ENCODE measurements at regions not wholly inside any gene's neighbourhood (a gene's known extent, or its start where the extent isn't known, plus 50 kb on each side); places are given as distances from the start of the nearest gene placed in this dataset.

DNA sequence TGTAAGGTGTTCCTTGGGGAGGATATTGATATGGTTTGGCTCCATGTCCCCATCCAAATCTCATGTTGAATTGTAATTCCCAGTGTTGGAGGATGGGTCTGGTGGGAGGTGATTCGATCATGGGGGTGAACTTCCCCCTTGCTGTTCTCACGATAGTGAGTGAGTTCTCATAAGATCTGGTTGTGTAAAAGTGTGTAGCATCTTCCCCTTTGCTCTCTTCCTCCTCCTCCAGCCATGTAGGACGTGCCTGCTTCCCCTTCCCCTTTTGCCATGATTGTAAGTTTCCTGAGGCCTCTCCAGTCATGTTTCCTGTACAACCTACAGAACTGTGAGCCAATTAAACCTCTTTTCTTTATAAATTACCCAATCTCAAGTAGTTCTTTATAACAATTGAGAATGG lies 458.7 kb downstream of the LPIN1 start:
- TF ChIP-seq, protein P1, sequence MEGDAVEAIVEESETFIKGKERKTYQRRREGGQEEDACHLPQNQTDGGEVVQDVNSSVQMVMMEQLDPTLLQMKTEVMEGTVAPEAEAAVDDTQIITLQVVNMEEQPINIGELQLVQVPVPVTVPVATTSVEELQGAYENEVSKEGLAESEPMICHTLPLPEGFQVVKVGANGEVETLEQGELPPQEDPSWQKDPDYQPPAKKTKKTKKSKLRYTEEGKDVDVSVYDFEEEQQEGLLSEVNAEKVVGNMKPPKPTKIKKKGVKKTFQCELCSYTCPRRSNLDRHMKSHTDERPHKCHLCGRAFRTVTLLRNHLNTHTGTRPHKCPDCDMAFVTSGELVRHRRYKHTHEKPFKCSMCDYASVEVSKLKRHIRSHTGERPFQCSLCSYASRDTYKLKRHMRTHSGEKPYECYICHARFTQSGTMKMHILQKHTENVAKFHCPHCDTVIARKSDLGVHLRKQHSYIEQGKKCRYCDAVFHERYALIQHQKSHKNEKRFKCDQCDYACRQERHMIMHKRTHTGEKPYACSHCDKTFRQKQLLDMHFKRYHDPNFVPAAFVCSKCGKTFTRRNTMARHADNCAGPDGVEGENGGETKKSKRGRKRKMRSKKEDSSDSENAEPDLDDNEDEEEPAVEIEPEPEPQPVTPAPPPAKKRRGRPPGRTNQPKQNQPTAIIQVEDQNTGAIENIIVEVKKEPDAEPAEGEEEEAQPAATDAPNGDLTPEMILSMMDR (IDR thresholded peaks at IDR 0.05), result no peak
- Mint-ChIP-seq H3K27me3 (ENCODE audit: insufficient read depth) (peaks cover 3% of the 10 kb centered on the region), H3K4me1 (ENCODE audit: low read depth) (peaks cover 35% of the 10 kb centered on the region), H3K9me3 (no peaks in the 10 kb centered on the region), H3K4me3 (no peak overlapping the region), H3K36me3 (ENCODE audit: low read depth) (no peaks in the 10 kb centered on the region), H3K27ac (no peak overlapping the region)
- DNase-seq, result no peak

DNA sequence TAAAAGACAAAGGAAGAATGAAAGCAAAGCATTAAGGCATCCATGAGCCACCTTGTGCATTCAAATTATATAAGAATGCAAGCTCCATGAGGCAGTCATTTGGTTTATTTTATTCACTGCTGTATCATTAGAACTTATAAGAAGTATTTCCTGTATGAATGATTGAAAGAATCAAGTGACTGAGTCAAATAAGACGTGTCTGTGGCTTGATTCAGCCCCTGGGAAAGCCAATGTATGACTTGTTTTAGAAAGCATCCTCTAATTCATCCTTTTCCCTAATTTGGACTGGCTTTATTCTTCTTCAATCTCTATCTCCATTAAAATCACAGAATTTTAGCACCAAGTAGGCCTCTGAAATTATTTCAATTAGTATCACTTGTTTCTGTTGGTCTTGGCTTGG lies 461.1 kb downstream of the LPIN1 start:
- Mint-ChIP-seq H3K9me3 (no peaks in the 10 kb centered on the region), H3K27ac (no peak overlapping the region), H3K4me3 (no peak overlapping the region), H3K27me3 (ENCODE audit: insufficient read depth) (peaks cover 6% of the 10 kb centered on the region), H3K4me1 (ENCODE audit: low read depth) (peaks cover 24% of the 10 kb centered on the region), H3K36me3 (ENCODE audit: low read depth) (no peaks in the 10 kb centered on the region)
- DNase-seq, result no peak
- TF ChIP-seq, protein P1 (IDR thresholded peaks at IDR 0.05), result no peak

DNA sequence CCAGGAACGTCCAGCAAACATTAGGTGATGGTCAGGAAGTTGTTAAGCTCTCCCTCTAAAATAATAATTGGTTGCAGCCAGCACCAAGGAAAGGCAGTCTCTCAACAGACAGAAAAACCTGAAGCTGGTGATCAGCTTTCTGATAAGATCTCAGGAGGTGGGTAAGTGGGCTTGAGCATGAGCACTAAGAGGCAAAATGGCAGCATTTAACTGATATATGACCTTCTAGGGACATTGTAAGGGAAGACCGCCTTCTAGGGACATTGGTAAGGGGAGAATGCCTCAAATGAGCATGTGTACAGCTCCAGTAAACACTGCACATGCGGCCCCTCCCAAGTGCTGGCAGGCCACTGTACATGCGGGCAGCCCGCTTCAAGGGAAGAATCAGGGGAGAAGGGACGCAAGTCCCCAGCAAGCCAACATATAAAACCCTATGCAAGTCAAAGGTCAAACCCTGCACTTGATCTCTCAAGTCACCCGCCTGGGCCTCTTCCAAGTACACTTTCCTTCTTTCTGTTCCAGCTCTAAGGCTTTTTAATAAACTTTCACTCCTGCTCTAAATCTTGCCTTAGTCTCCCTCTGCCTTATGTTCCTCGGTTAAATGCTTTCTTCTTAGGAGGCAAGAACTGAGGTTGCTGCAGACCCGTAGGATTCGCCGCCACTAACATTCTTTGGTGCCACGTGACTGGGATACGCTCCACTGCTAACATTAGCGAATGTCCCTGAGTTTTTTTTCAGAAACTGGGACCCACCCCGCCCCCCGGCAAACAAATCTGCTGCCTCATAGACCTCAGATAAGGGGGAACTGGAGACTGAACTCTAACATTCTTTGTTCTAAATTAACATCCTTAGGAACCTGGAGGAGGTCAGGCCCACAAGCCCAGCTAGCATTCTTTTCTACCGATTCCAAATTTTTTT lies 463.8 kb downstream of the LPIN1 start:
- no peak for DNase-seq
- TF ChIP-seq, protein P1 (IDR thresholded peaks at IDR 0.05), result no peak
- Mint-ChIP-seq H3K4me1 (ENCODE audit: low read depth) (peaks cover 18% of the 10 kb centered on the region), H3K27me3 (ENCODE audit: insufficient read depth) (peaks cover 6% of the 10 kb centered on the region), H3K9me3 (no peaks in the 10 kb centered on the region), H3K27ac (no peak overlapping the region), H3K36me3 (ENCODE audit: low read depth) (no peaks in the 10 kb centered on the region), H3K4me3 (no peak overlapping the region)

DNA sequence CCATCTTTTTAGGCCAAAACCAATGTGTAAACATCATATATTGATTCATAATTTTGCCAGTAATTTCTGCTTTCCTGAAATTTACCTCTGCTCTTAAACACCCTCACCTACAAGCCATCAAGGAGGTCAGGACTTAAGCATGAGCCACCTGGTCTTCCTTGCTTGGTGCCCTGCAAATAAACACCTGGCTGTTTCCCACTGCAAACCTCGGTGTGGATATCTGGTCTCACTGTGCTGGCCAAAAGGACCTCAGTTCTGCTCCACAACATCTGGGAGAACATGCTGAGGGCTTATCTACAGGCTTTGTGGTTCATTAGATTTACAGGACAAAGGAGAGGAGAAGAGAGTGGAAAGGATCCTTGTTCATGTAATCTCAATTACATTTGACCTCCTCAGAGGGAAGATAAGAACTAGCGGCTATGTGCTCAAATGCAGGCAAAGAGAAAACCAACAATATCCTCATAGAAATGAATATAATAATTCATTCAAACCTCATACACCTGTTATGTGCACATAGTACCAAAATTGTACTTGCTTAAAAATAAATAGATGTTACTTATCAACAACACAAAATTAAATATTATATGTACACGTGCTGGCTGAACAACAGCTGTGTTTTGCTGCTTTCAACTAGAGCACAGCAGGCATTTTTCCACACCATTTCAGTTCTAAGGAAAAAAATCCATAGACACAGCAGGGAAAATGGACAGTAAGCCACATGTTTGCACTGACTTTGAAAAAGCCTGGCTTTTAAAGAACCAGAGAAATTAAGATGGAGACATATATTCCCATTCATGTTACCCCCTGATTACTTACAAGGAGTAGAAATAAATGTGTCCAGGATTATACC lies 465.1 kb downstream of the LPIN1 start:
- H3K27ac Mint-ChIP-seq, result no peak overlapping the region
- TF ChIP-seq, protein P1 (IDR thresholded peaks at IDR 0.05), result no peak
- H3K4me3 Mint-ChIP-seq, result no peak overlapping the region
- no peak for DNase-seq
- peaks cover 18% of the 10 kb centered on the region for H3K4me1 Mint-ChIP-seq (ENCODE audit: low read depth)
- no peaks in the 10 kb centered on the region for H3K9me3 Mint-ChIP-seq
- peaks cover 8% of the 10 kb centered on the region for H3K27me3 Mint-ChIP-seq (ENCODE audit: insufficient read depth)
- H3K36me3 Mint-ChIP-seq (ENCODE audit: low read depth), result no peaks in the 10 kb centered on the region

DNA sequence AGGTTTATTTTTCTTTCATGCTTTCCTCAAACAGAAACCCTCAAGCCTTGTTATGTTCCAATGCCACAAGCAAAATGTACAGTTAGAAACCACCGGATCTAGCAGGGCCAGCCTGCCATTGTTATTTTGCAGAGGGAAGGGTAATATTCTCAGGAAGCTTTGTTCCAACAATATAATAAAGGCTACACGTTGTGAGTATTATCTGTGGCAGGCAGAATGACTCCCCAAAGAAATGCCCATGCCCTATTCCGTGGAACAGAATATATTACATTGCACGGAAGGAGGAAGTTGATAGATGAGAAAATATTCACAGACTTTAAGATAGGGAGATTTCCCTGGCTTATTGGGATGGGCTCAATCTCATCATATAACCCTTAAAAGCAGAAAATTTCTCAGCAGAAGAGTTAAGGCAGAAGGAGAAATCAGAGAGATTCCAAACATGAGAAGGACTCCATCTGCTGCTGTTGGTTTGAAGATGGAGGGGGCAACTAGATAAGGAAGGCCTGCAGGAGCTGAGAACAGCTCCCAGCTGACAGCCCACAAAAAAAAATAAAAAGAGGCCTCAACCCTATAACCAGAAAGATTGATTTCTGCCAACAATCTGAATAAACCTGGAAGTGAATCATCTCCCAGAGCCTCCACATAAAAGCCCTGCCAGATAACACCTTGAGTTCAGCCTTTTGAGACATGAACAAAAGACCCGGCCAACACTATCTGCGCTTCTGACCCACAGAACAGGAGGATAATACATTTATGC lies 466.6 kb downstream of the LPIN1 start:
- Mint-ChIP-seq H3K27ac (no peak overlapping the region), H3K36me3 (ENCODE audit: low read depth) (no peaks in the 10 kb centered on the region), H3K9me3 (no peaks in the 10 kb centered on the region), H3K27me3 (ENCODE audit: insufficient read depth) (peaks cover 8% of the 10 kb centered on the region), H3K4me3 (no peak overlapping the region), H3K4me1 (ENCODE audit: low read depth) (peaks cover 8% of the 10 kb centered on the region)
- DNase-seq, result no peak
- TF ChIP-seq, protein P1 (IDR thresholded peaks at IDR 0.05), result no peak

Data from HFFc6 (cell line).